Activated T-cell treated with anti-CD3 and anti-CD28 coated beads, Interleukin-2, amount 50 U/mL, for 24 hours (primary cell): ENCODE measurements at regions not wholly inside any gene's neighbourhood (a gene's known extent, or its start where the extent isn't known, plus 50 kb on each side); places are given as distances from the start of the nearest gene placed in this dataset.

ENCODE experiments used
- DNase-seq: peaks from one replicate; pipeline ENCODE4 v3.0.0-alpha.2; 2020
- H3K27ac Mint-ChIP-seq: 2 replicates; pipeline ENCODE4 v1.8.0; 2020; ENCODE audit warnings: mild to moderate bottlenecking, mixed read lengths
- H3K27me3 Mint-ChIP-seq: 2 replicates; pipeline ENCODE4 v1.8.0; 2020; ENCODE audit warnings: mixed read lengths
- H3K36me3 Mint-ChIP-seq: 2 replicates; pipeline ENCODE4 v1.8.0; 2020; ENCODE audit warnings: low read depth, mixed read lengths
- H3K4me1 Mint-ChIP-seq: 2 replicates; pipeline ENCODE4 v1.8.0; 2020; ENCODE audit warnings: low read depth, mixed read lengths
- H3K4me3 Mint-ChIP-seq: 2 replicates; pipeline ENCODE4 v1.8.0; 2020; ENCODE audit warnings: mild to moderate bottlenecking, moderate library complexity, mixed read lengths
- H3K9me3 Mint-ChIP-seq: 2 replicates; pipeline ENCODE4 v1.8.0; 2020; ENCODE audit warnings: mixed read lengths

DNA sequence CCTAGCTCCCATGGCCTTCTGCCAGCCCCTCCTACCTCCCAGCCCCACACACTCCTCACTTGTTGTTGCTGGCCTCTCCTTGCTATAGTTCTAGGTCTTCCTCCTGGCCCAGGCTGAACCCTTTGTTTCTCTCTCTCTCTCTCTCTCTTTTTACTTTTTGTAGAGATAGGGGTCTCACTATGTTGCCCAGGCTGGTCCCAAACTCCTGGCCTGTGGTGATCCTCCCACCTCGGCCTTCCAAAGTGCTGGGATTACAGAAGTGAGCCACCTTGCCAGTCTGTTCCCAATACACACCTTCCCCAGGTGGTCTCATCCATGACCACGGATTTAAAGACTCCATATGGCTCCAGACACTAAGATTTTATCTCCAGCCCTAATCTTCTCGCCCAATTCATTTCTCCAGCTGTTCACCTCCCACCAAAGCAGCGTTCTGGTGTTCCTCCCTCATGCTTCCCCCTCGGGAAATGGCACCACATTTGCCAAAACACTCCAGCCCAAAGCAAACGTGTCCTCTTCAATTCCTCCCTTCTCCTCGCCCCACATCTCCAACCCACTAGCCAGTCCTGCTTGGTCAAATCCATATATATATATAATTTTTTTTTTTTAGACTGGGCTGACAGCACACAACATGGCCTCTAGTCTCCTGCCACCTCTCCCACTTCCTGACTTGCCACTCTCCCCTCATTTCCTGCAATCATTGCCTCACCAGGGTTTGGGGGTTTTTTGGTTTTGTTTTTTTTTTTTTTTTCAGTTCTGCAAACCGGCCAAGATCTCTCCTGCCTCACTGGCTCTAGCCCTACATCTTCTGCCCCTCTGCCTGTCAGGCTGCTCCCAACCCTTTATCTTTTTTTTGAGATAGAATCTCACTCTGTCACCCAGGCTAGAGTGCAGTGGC lies 104.4 kb downstream of the NCR2 start:
- no peaks in the 10 kb centered on the region for H3K36me3 Mint-ChIP-seq
- peak overlapping the region; percentile 20 for H3K27ac Mint-ChIP-seq
- H3K27me3 Mint-ChIP-seq: peaks cover 17% of the 10 kb centered on the region
- H3K4me3 Mint-ChIP-seq: no peak overlapping the region
- peaks cover 37% of the 10 kb centered on the region for H3K4me1 Mint-ChIP-seq
- no peaks in the 10 kb centered on the region for H3K9me3 Mint-ChIP-seq
- DNase-seq: no peak

- no peak for DNase-seq
- H3K4me1 Mint-ChIP-seq: peaks cover 37% of the 10 kb centered on the region
- H3K36me3 Mint-ChIP-seq: no peaks in the 10 kb centered on the region
- peaks cover 17% of the 10 kb centered on the region for H3K27me3 Mint-ChIP-seq
- no peaks in the 10 kb centered on the region for H3K9me3 Mint-ChIP-seq
- H3K4me3 Mint-ChIP-seq: no peak overlapping the region
- no peak overlapping the region for H3K27ac Mint-ChIP-seq
These were observed 105.2 kb upstream of the FOXP4 start for GRCh38 chr6:41440958-41441357.

GRCh38 chr6:41441598-41442351 lies 104.4 kb upstream of the FOXP4 start:
- Mint-ChIP-seq H3K36me3 (no peaks in the 10 kb centered on the region), H3K9me3 (no peaks in the 10 kb centered on the region), H3K4me3 (no peak overlapping the region), H3K27ac (peak overlapping the region; percentile 59), H3K4me1 (peaks cover 37% of the 10 kb centered on the region), H3K27me3 (peaks cover 17% of the 10 kb centered on the region)
- no peak for DNase-seq

- Mint-ChIP-seq H3K9me3 (no peaks in the 10 kb centered on the region), H3K4me3 (no peak overlapping the region), H3K36me3 (no peaks in the 10 kb centered on the region), H3K27me3 (peaks cover 17% of the 10 kb centered on the region), H3K27ac (no peak overlapping the region), H3K4me1 (peaks cover 37% of the 10 kb centered on the region)
- no peak for DNase-seq
These were observed 103.9 kb upstream of the FOXP4 start for GRCh38 chr6:41442352-41442672.

DNA sequence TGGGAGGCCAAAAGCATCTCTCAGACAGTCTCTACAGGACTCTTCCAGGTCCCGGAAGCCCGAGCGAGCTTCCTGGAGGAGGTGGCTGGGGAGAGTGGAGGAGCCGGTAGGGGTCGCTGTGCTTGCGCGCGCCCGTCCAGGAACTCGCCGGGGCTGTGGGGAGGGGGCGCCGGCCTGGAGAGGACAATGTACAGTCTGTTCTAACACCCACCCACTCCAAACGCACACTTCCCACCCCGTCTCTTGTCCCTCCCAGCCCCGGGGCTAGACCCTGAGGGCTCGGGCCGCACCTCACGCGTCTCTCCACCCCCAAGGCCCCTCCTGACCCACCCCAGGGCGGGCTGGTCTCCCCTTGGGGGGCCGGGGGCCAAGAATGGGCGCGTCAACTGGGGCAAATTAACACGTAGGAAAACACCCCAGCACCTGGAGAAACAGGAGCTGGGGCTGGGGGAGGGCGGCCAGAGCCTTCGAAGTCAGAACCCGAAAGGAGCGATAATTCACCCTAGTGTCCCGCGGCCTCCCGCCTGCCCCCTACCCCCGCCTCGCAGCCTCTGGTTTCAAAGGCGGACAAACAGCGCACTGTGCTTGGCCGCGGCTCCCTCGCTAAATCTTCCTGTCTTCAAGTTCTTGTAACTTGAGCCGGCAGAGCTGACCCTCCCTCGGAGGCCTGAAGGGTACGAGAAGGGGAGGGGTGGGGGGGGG lies 103.2 kb upstream of the FOXP4 start:
- Mint-ChIP-seq H3K4me3 (no peak overlapping the region), H3K9me3 (no peaks in the 10 kb centered on the region), H3K27ac (no peak overlapping the region), H3K27me3 (peaks cover 17% of the 10 kb centered on the region), H3K36me3 (no peaks in the 10 kb centered on the region), H3K4me1 (peaks cover 37% of the 10 kb centered on the region)
- peak; percentile 46 for DNase-seq

GRCh38 chr6:41443616-41444525 lies 102.3 kb upstream of the FOXP4 start:
- Mint-ChIP-seq H3K27me3 (peaks cover 17% of the 10 kb centered on the region), H3K27ac (peak overlapping the region; percentile 48)

DNA sequence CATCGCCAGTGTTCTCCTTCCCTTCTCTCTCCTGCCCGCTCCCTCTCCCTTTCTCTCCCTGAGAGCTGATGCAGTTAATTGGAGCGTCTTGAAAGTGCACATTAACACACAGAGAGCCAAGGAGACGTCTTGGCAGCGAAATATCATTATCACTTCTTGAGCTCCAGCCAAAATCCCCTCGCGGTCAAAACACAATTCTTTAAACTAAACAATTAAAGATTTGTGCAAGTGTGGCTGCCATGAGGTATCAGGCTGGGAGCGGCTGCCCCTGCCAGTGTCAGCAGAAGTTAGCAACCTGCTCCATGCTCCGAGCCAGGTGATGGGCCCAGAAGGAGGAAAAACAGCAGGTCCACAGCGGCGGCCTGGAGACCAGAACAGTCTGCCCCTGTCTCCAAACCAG lies 100.9 kb upstream of the FOXP4 start:
- H3K27ac Mint-ChIP-seq: no peak overlapping the region
- peaks cover 25% of the 10 kb centered on the region for H3K4me1 Mint-ChIP-seq
- no peaks in the 10 kb centered on the region for H3K9me3 Mint-ChIP-seq
- DNase-seq: no peak
- H3K27me3 Mint-ChIP-seq: peaks cover 17% of the 10 kb centered on the region
- no peak overlapping the region for H3K4me3 Mint-ChIP-seq
- no peaks in the 10 kb centered on the region for H3K36me3 Mint-ChIP-seq

More at GRCh38 chr6:41443616-41444525, 102.3 kb upstream of the FOXP4 start:
- Mint-ChIP-seq H3K4me1 (peaks cover 37% of the 10 kb centered on the region), H3K9me3 (no peaks in the 10 kb centered on the region), H3K4me3 (no peak overlapping the region), H3K36me3 (no peaks in the 10 kb centered on the region)
- DNase-seq: no peak

DNA sequence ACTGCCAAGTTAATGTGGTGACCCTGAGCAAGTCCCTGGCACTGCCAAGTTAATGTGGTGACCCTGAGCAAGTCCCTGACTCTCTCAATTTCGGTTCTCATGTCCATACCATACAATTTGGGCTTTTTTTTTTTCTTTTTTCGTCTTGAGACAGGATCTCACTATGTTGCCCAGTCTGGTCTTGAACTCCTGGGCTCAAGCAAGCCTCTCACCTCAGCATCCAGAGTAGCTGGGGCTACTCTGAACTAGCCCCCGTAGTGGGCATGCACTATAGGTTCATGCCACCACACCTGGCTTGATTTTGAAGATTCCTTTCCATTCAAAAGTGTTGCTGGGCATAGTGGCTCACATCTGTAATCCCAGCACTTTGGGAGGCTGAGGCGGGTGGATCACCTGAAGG lies 100.0 kb upstream of the FOXP4 start:
- peaks cover 17% of the 10 kb centered on the region for H3K4me1 Mint-ChIP-seq

GRCh38 chr6:41446907-41447545 lies 99.2 kb upstream of the FOXP4 start:
- Mint-ChIP-seq H3K27me3 (peaks cover 14% of the 10 kb centered on the region), H3K4me1 (peaks cover 9% of the 10 kb centered on the region), H3K36me3 (no peaks in the 10 kb centered on the region), H3K9me3 (no peaks in the 10 kb centered on the region), H3K27ac (no peak overlapping the region), H3K4me3 (no peak overlapping the region)
- DNase-seq: no peak

More for the DNA sequence above, 100.0 kb upstream of the FOXP4 start:
- Mint-ChIP-seq H3K27me3 (peaks cover 17% of the 10 kb centered on the region), H3K27ac (no peak overlapping the region), H3K36me3 (no peaks in the 10 kb centered on the region), H3K4me3 (no peak overlapping the region), H3K9me3 (no peaks in the 10 kb centered on the region)
- no peak for DNase-seq

DNA sequence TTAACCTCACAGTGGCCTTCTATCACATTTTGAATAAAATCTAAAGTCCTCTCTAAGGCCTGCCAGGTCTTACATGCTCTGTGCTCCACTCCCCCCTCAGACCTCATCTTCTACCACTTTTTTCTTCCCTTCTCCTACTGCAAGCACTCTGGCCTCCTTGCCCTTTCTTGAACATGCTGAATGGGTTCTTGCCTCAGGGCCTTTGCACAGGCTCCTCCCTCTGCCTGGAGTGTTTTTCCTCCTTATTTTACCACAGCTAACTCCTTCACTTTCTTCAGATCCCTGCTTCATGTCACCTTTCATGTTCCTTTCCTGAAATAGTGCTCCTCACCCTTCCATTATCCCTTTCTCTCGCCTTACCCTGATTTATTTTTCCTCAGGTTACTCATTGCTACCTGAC lies 97.9 kb upstream of the FOXP4 start:
- Mint-ChIP-seq H3K9me3 (no peaks in the 10 kb centered on the region), H3K27me3 (peaks cover 9% of the 10 kb centered on the region), H3K27ac (no peak overlapping the region), H3K4me3 (no peak overlapping the region), H3K36me3 (no peaks in the 10 kb centered on the region), H3K4me1 (peaks cover 1% of the 10 kb centered on the region)
- no peak for DNase-seq

GRCh38 chr6:41449399-41450245 lies 96.6 kb upstream of the FOXP4 start:
- Mint-ChIP-seq H3K27me3 (no peaks in the 10 kb centered on the region), H3K4me3 (no peak overlapping the region), H3K36me3 (no peaks in the 10 kb centered on the region), H3K27ac (no peak overlapping the region), H3K9me3 (no peaks in the 10 kb centered on the region), H3K4me1 (no peaks in the 10 kb centered on the region)
- no peak for DNase-seq

GRCh38 chr6:41450581-41450980 lies 95.6 kb upstream of the FOXP4 start:
- Mint-ChIP-seq H3K4me1 (no peaks in the 10 kb centered on the region), H3K27ac (no peak overlapping the region), H3K4me3 (no peak overlapping the region), H3K36me3 (no peaks in the 10 kb centered on the region), H3K9me3 (no peaks in the 10 kb centered on the region), H3K27me3 (no peaks in the 10 kb centered on the region)
- DNase-seq: no peak

DNA sequence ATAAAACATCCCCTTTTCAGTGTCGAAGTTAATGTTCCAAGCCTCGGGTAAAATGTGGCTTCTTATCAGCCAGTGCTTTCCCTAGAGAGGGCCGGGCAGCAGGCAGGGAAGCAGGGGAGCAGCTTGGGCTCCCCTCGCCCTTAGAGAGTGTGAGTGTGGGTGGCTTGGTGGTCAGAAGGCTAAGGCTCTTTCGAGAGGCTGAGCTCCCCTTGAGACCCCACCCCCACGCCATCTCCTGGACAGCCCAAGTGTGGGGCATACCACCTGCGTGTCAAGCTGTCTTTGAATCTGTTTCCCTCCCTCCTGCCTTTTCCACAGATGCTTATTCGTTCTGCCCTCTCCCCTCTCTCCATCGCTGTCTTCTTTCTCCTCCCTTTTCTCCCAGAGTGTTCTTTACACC lies 95.1 kb upstream of the FOXP4 start:
- Mint-ChIP-seq H3K36me3 (no peaks in the 10 kb centered on the region), H3K4me1 (no peaks in the 10 kb centered on the region), H3K9me3 (no peaks in the 10 kb centered on the region), H3K27me3 (no peaks in the 10 kb centered on the region), H3K4me3 (no peak overlapping the region), H3K27ac (no peak overlapping the region)
- no peak for DNase-seq
